Endodermal cell (in vitro differentiated cells): ENCODE measurements at regions not wholly inside any gene's neighbourhood (a gene's known extent, or its start where the extent isn't known, plus 50 kb on each side); places are given as distances from the start of the nearest gene placed in this dataset.

Experiments used
- DNase-seq: peaks from one replicate; pipeline ENCODE4 v3.0.0-alpha.2; 2017
- H3K27ac ChIP-seq: 2 replicates; pipeline ENCODE4 v1.5.1; 2013; ENCODE audit warnings: mild to moderate bottlenecking, low read depth, low read length, moderate library complexity
- H3K27me3 ChIP-seq: 2 replicates; pipeline ENCODE4 v1.6.1; 2013; ENCODE audit warnings: mild to moderate bottlenecking, low read length, moderate library complexity; ENCODE audit not compliant: insufficient read depth, control insufficient read depth, poor library complexity, severe bottlenecking
- H3K36me3 ChIP-seq: 2 replicates; pipeline ENCODE4 v1.7.0; 2013; ENCODE audit warnings: mild to moderate bottlenecking, low read length, moderate library complexity; ENCODE audit not compliant: control insufficient read depth, insufficient read depth
- H3K4me1 ChIP-seq: one replicate; pipeline ENCODE4 v1.7.0; 2013; ENCODE audit warnings: low read length; ENCODE audit not compliant: control insufficient read depth, insufficient read depth
- H3K4me3 ChIP-seq: 2 replicates; pipeline ENCODE4 v1.5.1; 2013; ENCODE audit warnings: mild to moderate bottlenecking, low read length, moderate library complexity
- H3K9ac ChIP-seq: 2 replicates; pipeline ENCODE4 v1.6.1; 2013; ENCODE audit warnings: mild to moderate bottlenecking, low read length, moderate library complexity; ENCODE audit not compliant: poor library complexity, severe bottlenecking; ENCODE audit errors: extremely low read depth
- H3K9me3 ChIP-seq: 2 replicates; pipeline ENCODE4 v1.6.1; 2013; ENCODE audit warnings: mild to moderate bottlenecking, low read length, moderate library complexity; ENCODE audit not compliant: control insufficient read depth
- H3K27ac Mint-ChIP-seq: 2 replicates; pipeline ENCODE4 v1.8.0; 2020; ENCODE audit warnings: mixed read lengths
- H3K27me3 Mint-ChIP-seq: 2 replicates; pipeline ENCODE4 v1.8.0; 2021; ENCODE audit warnings: mild to moderate bottlenecking, mixed read lengths; ENCODE audit not compliant: insufficient read depth
- H3K36me3 Mint-ChIP-seq: 2 replicates; pipeline ENCODE4 v1.8.0; 2020; ENCODE audit warnings: low read depth, mixed read lengths
- H3K4me1 Mint-ChIP-seq: 2 replicates; pipeline ENCODE4 v1.8.0; 2020; ENCODE audit warnings: mixed read lengths
- H3K4me3 Mint-ChIP-seq: 2 replicates; pipeline ENCODE4 v1.8.0; 2020; ENCODE audit warnings: mild to moderate bottlenecking, moderate library complexity, mixed read lengths
- H3K9me3 Mint-ChIP-seq: 2 replicates; pipeline ENCODE4 v1.8.0; 2020; ENCODE audit warnings: mild to moderate bottlenecking, mixed read lengths
- CTCF ChIP-seq: fragments of 200-600 bp; sonication (generic); conservative IDR thresholded peaks from 2 replicates; pipeline ENCODE4 v1.5.0; 2021; ENCODE audit warnings: antibody characterized with exemption, mild to moderate bottlenecking
- whole genome bisulfite sequencing, 2 experiments: methylation state at CpG; one replicate each; pipeline versions ENCODE4 v1.1.5 to v1.1.7; 2013; ENCODE audit warnings: missing lambda C conversion rate in 2 of 2, mixed read lengths in 1 of 2; ENCODE audit not compliant: insufficient coverage in 1 of 2, insufficient read length in 1 of 2; 5-methylcytosine and 5-hydroxymethylcytosine counted together

GRCh38 chr20:4593149-4593525 is 93.1 kb upstream of the PRNP start:
- Histone ChIP-seq H3K9me3 (no peaks in the 10 kb centered on the region), H3K9ac (no peak overlapping the region), H3K27ac (no peak overlapping the region), H3K4me1 (no peaks in the 10 kb centered on the region), H3K4me3 (no peak overlapping the region), H3K27me3 (peaks cover 36% of the 10 kb centered on the region), H3K36me3 (no peaks in the 10 kb centered on the region)
- no peak for DNase-seq
- H3K9me3 Mint-ChIP-seq: no peaks in the 10 kb centered on the region
- TF ChIP-seq CTCF: no peak
- peaks cover 40% of the 10 kb centered on the region for H3K27me3 Mint-ChIP-seq
- no peak overlapping the region for H3K27ac Mint-ChIP-seq
- 57 to 71% methylated on average over 7 to 9 of the region's 9 CpGs for WGBS, 2 experiments
- H3K4me1 Mint-ChIP-seq: peaks cover 2% of the 10 kb centered on the region
- no peaks in the 10 kb centered on the region for H3K36me3 Mint-ChIP-seq
- no peak overlapping the region for H3K4me3 Mint-ChIP-seq

- Histone ChIP-seq H3K9ac (no peak overlapping the region), H3K9me3 (no peaks in the 10 kb centered on the region), H3K36me3 (no peaks in the 10 kb centered on the region), H3K27me3 (peaks cover 36% of the 10 kb centered on the region), H3K4me1 (no peaks in the 10 kb centered on the region), H3K27ac (no peak overlapping the region), H3K4me3 (no peak overlapping the region)
- H3K36me3 Mint-ChIP-seq: no peaks in the 10 kb centered on the region
- TF ChIP-seq CTCF: peak; percentile 99
- WGBS, 2 experiments: 12 to 20% methylated on average over 13 to 46 of the region's 46 CpGs
- peak overlapping the region; percentile 32 for H3K4me3 Mint-ChIP-seq
- peak; percentile 88 for DNase-seq
- H3K27me3 Mint-ChIP-seq: peaks cover 40% of the 10 kb centered on the region
- H3K4me1 Mint-ChIP-seq: peaks cover 2% of the 10 kb centered on the region
- H3K9me3 Mint-ChIP-seq: no peaks in the 10 kb centered on the region
- H3K27ac Mint-ChIP-seq: no peak overlapping the region
Observed at GRCh38 chr20:4592316-4593148, 93.7 kb upstream of the PRNP start.

- Histone ChIP-seq H3K9me3 (no peaks in the 10 kb centered on the region), H3K4me3 (no peak overlapping the region), H3K36me3 (no peaks in the 10 kb centered on the region), H3K4me1 (no peaks in the 10 kb centered on the region), H3K27ac (no peak overlapping the region), H3K9ac (no peak overlapping the region), H3K27me3 (peaks cover 36% of the 10 kb centered on the region)
- 90 to 94% methylated on average over 3 to 10 of the region's 10 CpGs for WGBS, 2 experiments
- Mint-ChIP-seq H3K36me3 (no peaks in the 10 kb centered on the region), H3K4me1 (peaks cover 2% of the 10 kb centered on the region), H3K4me3 (peak overlapping the region; percentile 32), H3K27ac (no peak overlapping the region), H3K27me3 (peaks cover 40% of the 10 kb centered on the region), H3K9me3 (no peaks in the 10 kb centered on the region)
- no peak for DNase-seq
- TF ChIP-seq CTCF: no peak
Observed at GRCh38 chr20:4591975-4592315, 94.3 kb upstream of the PRNP start.
